Mucosa of descending colon (tissue), 3 donors: ENCODE measurements at regions not wholly inside any gene's neighbourhood (a gene's known extent, or its start where the extent isn't known, plus 50 kb on each side); places are given as distances from the start of the nearest gene placed in this dataset.
"Not testable (repeated sequence)": the region's sequence is repeated elsewhere in the genome, so short reads cannot be mapped to it uniquely, and the experiment has no call there.

Source experiments
- ATAC-seq: fragments of 200-7000 bp; cut with Tn5 transposase; one replicate; pipeline ENCODE4 v1.9.1; 2020; ENCODE audit warnings: mild to moderate bottlenecking, moderate library complexity
- DNase-seq, 3 donors: peaks; one replicate each; pipeline ENCODE4 v3.0.0-alpha.2; 2020
- H3K36me3 ChIP-seq: fragments of 200-600 bp; one replicate; pipeline ENCODE4 v1.8.0; 2021; ENCODE audit warnings: low read depth, mild to moderate bottlenecking
- H3K4me1 ChIP-seq: fragments of 200-600 bp; one replicate; pipeline ENCODE4 v1.8.0; 2021; ENCODE audit warnings: low read depth, mild to moderate bottlenecking
- H3K4me3 ChIP-seq: fragments of 200-600 bp; one replicate; pipeline ENCODE4 v1.8.0; 2021; ENCODE audit warnings: mild to moderate bottlenecking
- H3K9me3 ChIP-seq: fragments of 200-600 bp; one replicate; pipeline ENCODE4 v1.8.0; 2021; ENCODE audit warnings: mild to moderate bottlenecking
- intact Hi-C, 2 donors: fragments of 100-400 bp; cut with DNase I in 1 of 2; cut with micrococcal nuclease in 1 of 2; formaldehyde crosslinking; loops; one replicate each; pipeline versions ENCODE4 v1.11.0 to v1.11.1; 2022; cut with DNase I, micrococcal nuclease
- TF ChIP-seq, protein P1 (sequence below): fragments of 200-600 bp; IDR thresholded peaks from one replicate; pipeline ENCODE4 v1.8.0; 2022; ENCODE audit warnings: antibody characterized with exemption, mild to moderate bottlenecking
- donor health status: DM: no; HTN: no; CAD: no; lungs with moderate emphysema.
- donor health status: DM: no; HTN: no; CAD: no.
- donor health status: DM: no; HTN: yes; CAD: no.

DNA sequence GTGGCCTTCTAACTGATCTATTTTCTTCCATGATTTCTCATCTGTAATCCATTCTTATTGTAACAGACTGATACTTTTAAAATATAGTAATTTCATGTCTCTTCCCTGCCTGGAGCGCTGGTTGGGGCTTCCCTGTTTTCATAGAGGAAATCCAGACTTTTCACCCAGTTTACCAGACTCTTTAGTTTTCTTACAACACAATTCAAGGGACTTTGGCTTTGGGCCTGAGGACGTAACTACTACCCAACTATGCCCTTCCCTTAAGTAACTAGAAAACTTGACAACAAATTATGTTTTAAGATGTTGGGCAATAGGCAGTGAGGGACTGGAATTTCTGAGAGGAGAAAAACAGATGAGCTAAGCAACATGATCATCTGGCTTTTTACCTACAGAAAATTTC is 289.6 kb downstream of the FGF10 start:
- Histone ChIP-seq H3K9me3 (peaks cover 40% of the 10 kb centered on the region), H3K4me3 (no peak overlapping the region), H3K4me1 (no peaks in the 10 kb centered on the region), H3K36me3 (no peaks in the 10 kb centered on the region)
- DNase-seq (no peak), ATAC-seq (no peak)
- intact Hi-C loops = no loop called here
- TF ChIP-seq, protein P1, sequence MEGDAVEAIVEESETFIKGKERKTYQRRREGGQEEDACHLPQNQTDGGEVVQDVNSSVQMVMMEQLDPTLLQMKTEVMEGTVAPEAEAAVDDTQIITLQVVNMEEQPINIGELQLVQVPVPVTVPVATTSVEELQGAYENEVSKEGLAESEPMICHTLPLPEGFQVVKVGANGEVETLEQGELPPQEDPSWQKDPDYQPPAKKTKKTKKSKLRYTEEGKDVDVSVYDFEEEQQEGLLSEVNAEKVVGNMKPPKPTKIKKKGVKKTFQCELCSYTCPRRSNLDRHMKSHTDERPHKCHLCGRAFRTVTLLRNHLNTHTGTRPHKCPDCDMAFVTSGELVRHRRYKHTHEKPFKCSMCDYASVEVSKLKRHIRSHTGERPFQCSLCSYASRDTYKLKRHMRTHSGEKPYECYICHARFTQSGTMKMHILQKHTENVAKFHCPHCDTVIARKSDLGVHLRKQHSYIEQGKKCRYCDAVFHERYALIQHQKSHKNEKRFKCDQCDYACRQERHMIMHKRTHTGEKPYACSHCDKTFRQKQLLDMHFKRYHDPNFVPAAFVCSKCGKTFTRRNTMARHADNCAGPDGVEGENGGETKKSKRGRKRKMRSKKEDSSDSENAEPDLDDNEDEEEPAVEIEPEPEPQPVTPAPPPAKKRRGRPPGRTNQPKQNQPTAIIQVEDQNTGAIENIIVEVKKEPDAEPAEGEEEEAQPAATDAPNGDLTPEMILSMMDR = no peak

DNA sequence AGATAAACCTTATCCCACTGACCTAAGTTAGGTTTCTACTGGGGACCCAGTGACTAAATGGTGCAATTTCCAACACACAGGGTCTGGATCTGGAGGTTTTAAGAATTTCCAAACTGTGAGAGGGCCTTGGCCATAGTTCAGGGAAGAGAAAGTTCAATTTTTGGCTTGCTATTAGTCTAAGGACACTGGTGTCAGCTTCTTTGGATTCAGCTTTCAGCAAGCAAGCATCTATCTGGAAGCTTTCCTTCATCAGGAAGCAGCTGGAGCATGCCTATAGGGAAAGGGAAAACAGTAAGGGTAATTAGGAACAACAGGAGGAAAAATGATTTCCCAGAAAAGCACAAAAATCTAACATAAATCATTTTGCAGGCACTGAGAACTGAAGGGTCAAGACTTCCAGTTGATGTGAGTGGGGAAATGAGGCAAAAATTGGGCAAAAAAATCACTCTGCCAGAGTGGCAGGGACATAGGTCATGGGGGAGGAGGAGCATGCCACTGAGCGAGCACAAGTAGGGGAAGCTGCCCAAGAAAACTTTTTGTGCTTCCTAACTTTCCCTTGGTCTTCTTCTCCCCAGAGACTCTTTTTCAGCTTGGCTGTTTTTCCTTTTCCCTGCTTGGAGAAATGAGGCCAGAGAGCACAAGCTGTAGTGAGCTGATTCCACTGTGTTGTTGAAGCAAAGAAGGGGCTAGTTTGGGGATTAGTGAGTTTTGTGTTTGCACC is 299.6 kb downstream of the FGF10 start:
- TF ChIP-seq, protein P1 = no peak
- DNase-seq (no peak), ATAC-seq (no peak)
- no peak overlapping the region for H3K4me3 ChIP-seq
- H3K4me1 ChIP-seq = no peaks in the 10 kb centered on the region
- H3K36me3 ChIP-seq = no peaks in the 10 kb centered on the region
- intact Hi-C loops = no loop called here
- peaks cover 28% of the 10 kb centered on the region for H3K9me3 ChIP-seq

DNA sequence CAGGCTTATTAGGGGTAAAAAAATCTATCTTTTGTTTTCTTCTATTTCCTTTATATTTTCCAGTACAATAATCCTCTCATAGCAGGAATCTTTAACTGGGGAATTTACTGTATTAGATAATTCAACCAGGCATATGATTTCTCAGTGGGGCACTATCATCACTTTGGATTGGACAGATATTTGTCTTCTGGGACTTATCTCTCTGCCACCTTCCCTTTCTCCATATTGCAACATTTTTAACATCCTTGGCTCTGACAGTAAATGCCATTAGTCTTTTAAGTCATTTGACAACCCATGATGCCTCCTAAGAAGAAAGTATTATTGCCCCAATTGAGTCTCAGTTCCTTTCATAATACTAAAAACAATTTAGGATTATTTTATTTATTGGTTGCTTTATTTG is 304.1 kb downstream of the FGF10 start:
- Histone ChIP-seq H3K36me3 (no peaks in the 10 kb centered on the region), H3K4me3 (no peak overlapping the region), H3K9me3 (peaks cover 32% of the 10 kb centered on the region), H3K4me1 (no peaks in the 10 kb centered on the region)
- ATAC-seq (no peak), DNase-seq (no peak)
- intact Hi-C loops = no loop called here
- TF ChIP-seq, protein P1 = no peak

DNA sequence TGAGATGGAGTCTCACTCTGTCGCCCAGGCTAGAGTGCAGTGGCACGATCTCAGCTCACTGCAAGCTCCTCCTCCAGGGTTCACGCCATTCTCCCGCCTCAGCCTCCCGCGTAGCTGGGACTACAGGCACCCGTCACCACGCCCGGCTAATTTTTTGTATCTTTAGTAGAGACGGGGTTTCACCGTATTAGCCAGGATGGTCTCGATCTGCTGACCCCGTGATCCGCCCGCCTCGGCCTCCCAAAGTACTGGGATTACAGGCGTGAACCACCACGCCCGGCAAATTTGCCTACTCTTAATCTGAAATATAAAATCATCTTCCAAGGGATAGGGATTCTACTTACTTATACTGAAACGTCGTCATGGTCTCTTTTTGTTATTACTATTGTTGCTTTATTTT is 314.7 kb downstream of the FGF10 start:
- ATAC-seq, DNase-seq, intact Hi-C loops, H3K36me3 ChIP-seq, H3K4me3 ChIP-seq, H3K4me1 ChIP-seq: not testable (repeated sequence)
- H3K9me3 ChIP-seq = peaks cover 18% of the 10 kb centered on the region

DNA sequence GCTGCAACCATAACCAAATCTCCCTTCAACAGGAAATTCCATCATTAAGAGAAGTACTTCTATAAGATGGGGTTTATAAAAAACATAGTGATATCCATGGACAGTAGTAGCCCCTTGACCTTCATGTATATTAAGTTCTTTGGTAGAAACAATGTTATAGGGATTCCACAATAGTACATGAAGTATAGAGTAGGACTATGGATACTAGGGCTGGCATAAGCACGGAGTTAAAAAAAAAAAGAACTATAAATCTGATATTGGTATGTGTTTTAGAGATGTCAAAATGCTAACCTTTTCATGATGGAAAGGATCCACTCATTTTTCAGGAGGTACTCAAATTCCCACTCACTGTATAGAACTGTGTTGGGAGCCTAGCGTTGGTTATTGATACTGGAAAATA is 337.6 kb downstream of the FGF10 start:
- H3K4me3 ChIP-seq = no peak overlapping the region
- ATAC-seq (no peak), DNase-seq (no peak)
- TF ChIP-seq, protein P1 = no peak
- no peaks in the 10 kb centered on the region for H3K4me1 ChIP-seq
- H3K9me3 ChIP-seq = peaks cover 29% of the 10 kb centered on the region
- H3K36me3 ChIP-seq = no peaks in the 10 kb centered on the region
- intact Hi-C loops = no loop called here

- Histone ChIP-seq H3K4me3 (no peak overlapping the region), H3K4me1 (no peaks in the 10 kb centered on the region), H3K36me3 (no peaks in the 10 kb centered on the region), H3K9me3 (peaks cover 28% of the 10 kb centered on the region)
- TF ChIP-seq, protein P1 = no peak
- DNase-seq (no peak), ATAC-seq (no peak)
- intact Hi-C loops = no loop called here
Measured at GRCh38 chr5:44048276-44048984, 340.8 kb downstream of the FGF10 start.
